GM12874 (cell line): ENCODE measurements at regions not wholly inside any gene's neighbourhood (a gene's known extent, or its start where the extent isn't known, plus 50 kb on each side); places are given as distances from the start of the nearest gene placed in this dataset.

Experiments used
- TF ChIP-seq, protein P1 (sequence below): IDR thresholded peaks from 2 replicates; pipeline ENCODE4 v1.5.1; 2011; ENCODE audit warnings: low read depth, mild to moderate bottlenecking, control low read depth, low read length, moderate library complexity; ENCODE audit not compliant: insufficient read depth

DNA sequence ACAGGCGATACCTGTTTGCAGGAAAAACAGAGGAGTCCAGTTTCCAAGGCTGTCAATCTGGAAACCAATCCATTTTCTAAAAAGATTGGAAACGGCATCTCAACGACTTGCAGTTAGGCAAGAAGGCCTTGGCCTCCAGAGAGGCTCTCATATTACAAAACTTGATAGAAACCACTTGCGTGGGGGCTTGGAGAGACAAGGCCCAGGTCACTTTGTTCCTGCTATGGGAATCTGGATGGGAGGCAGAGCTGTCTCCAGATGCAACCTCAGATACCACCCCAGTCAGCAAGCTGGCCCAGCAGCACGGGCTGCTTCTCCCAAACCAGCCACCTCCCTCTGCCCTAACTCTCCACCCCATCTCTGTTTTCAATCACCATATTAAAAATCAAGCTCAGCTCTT lies 298.8 kb downstream of the TNS1 start:
- TF ChIP-seq, protein P1, sequence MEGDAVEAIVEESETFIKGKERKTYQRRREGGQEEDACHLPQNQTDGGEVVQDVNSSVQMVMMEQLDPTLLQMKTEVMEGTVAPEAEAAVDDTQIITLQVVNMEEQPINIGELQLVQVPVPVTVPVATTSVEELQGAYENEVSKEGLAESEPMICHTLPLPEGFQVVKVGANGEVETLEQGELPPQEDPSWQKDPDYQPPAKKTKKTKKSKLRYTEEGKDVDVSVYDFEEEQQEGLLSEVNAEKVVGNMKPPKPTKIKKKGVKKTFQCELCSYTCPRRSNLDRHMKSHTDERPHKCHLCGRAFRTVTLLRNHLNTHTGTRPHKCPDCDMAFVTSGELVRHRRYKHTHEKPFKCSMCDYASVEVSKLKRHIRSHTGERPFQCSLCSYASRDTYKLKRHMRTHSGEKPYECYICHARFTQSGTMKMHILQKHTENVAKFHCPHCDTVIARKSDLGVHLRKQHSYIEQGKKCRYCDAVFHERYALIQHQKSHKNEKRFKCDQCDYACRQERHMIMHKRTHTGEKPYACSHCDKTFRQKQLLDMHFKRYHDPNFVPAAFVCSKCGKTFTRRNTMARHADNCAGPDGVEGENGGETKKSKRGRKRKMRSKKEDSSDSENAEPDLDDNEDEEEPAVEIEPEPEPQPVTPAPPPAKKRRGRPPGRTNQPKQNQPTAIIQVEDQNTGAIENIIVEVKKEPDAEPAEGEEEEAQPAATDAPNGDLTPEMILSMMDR: no peak

DNA sequence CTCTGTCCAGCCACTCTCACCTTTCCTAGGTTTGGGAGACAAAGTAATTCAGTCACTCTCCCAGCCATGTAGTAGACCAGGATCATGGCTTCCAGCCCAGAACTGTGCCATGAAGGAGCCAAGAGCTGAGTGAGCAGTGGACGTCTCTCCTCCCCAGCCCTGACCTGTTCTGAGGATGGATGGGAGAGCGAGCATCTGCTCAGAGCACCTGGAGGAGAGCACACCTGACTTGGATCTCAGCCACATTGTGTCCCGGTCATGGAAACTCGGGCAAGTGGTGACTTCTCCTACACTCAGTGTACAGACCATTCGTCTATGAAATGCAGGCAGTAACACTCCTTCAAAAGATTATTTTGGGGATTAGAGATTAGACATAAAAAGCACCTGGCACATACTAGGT lies 299.7 kb downstream of the TNS1 start:
- TF ChIP-seq, protein P1: no peak

DNA sequence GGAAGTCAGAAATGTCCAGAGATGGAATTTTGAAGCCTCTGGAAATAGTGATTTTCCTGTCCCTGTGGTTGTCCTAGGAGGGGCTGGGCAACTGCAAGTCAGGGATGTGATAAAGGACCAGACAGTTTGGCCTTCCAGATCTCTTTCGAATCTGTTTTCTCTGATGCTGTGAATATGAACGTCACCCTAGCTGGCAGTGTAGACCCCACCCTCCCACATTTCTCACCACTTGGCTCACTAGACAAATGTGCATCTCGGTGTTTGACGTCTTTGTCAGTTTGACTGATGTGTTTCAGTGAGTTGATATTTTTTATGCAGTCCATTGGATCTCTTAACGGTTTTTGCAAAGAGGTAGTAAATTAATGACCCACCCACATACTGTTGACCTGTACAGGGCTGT lies 301.2 kb downstream of the TNS1 start:
- TF ChIP-seq, protein P1: no peak

DNA sequence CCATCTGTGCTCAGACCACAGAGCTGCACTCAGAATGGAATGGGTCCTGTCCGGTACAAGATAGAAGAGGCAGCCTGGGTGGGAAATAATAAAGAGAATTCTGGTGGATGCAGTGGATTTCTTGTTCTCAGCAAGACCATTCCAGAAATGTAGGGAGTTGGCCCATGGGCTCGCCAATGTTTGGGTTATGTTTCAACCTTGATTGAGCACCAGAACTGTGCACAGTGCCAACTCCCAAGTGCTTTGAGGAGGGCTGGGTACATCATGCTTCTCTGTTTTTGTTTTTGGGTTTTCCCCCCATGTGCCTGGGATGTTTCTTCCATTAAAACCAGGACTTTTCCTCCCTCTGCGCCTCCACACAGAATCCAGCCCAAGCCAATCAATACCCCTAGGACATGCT lies 304.1 kb downstream of the TNS1 start:
- TF ChIP-seq, protein P1: no peak

DNA sequence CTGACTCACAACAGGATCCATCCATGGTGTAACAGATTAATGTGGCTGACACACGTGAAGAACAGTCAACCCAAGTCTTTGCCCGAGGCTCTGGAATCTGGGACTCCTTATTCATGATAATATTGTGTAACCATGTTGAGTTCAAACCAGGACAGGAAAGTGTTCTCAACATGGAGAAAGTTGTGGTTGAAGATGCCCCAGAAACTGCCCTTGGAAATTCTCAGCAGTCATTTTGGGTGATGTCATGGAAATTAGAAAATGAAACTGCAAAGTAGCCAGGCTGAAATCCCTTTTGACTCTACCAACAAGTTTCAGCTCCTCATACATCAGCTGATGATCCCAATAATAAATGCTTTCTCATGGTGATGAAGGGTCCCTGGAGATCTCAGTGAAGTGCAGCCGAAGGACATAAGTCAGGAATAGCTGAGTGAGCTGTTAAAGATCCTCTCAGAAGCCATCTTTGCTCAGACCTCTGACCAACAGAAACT lies 307.7 kb downstream of the TNS1 start:
- TF ChIP-seq, protein P1: no peak

DNA sequence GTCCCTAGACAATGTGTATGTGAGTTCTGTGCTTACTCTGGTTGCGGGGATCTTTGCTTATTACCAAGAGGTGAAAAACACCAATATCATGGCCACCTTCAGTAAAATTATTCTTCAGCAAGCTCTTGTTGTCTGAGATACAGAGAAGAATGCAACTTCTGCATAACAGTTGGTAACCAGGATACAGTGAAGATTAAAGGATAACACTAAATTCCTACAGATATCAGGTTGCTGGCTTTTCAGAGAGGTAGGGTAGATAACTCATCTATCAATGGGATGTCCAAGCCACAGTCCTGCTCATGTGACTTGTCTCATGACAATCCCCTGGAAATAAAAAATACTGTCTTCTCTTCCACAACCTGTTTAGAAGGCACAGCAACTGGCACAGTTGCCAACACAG lies 308.5 kb downstream of the TNS1 start:
- TF ChIP-seq, protein P1: no peak

DNA sequence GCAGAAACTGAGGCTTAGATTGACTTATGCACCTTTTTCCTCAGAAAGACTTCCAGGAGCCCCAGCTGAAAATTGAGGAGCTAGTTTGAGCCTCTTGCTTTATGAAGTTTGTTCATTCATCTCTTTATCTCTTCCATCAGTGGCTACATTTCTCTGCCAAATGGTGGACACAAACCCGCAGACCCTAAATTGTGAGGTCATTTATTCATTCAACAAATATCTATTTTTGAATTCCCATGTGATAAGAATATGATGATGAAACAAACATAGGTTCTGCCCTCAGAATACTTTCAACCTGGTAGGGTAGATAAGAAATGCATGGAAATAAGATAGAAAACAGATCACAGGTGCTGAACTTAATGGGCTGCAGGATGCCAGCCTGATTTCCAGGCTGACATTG lies 309.4 kb downstream of the TNS1 start:
- TF ChIP-seq, protein P1: no peak
